OCI-LY1 (cell line): ENCODE measurements at regions not wholly inside any gene's neighbourhood (a gene's known extent, or its start where the extent isn't known, plus 50 kb on each side); places are given as distances from the start of the nearest gene placed in this dataset.

Experiments
- H2AFZ ChIP-seq: fragments of 200-600 bp; sonication (generic), shearing (Covaris generic); 2 replicates; pipeline ENCODE4 v1.6.0; 2014; ENCODE audit warnings: antibody characterized with exemption, mild to moderate bottlenecking, low read length
- H3F3A ChIP-seq: fragments of 200-600 bp; sonication (generic), shearing (Covaris generic); 2 replicates; pipeline ENCODE4 v1.6.0; 2014; ENCODE audit warnings: mild to moderate bottlenecking, antibody characterized with exemption, low read length, moderate library complexity; ENCODE audit not compliant: insufficient read depth
- H3K27ac ChIP-seq: fragments of 200-600 bp; sonication (generic); 2 replicates; pipeline ENCODE4 v1.5.1; 2014; ENCODE audit warnings: low read length, mixed run types, mild to moderate bottlenecking, low read depth; ENCODE audit not compliant: poor library complexity, severe bottlenecking
- H3K27me3 ChIP-seq: fragments of 200-600 bp; sonication (generic); 2 replicates; pipeline ENCODE4 v1.6.0; 2014; ENCODE audit warnings: antibody characterized with exemption, mild to moderate bottlenecking, low read length, moderate library complexity; ENCODE audit not compliant: insufficient read depth
- H3K36me3 ChIP-seq: fragments of 200-600 bp; sonication (generic); 2 replicates; pipeline ENCODE4 v1.6.1; 2014; ENCODE audit warnings: mild to moderate bottlenecking, antibody characterized with exemption, low read length, moderate library complexity, mixed read lengths; ENCODE audit not compliant: insufficient read depth
- H3K4me1 ChIP-seq: fragments of 200-600 bp; sonication (generic); 2 replicates; pipeline ENCODE4 v1.5.1; 2014; ENCODE audit warnings: mild to moderate bottlenecking, low read length, moderate library complexity; ENCODE audit not compliant: insufficient read depth, severe bottlenecking
- H3K4me2 ChIP-seq: fragments of 200-600 bp; sonication (generic), shearing (Covaris generic); 2 replicates; pipeline ENCODE4 v1.6.1; 2014; ENCODE audit warnings: low read length
- H3K4me3 ChIP-seq: fragments of 200-600 bp; sonication (generic); 2 replicates; pipeline ENCODE4 v1.5.1; 2014; ENCODE audit warnings: low read length, low read depth, mild to moderate bottlenecking, mixed read lengths; ENCODE audit not compliant: poor library complexity, severe bottlenecking
- H3K79me2 ChIP-seq: fragments of 200-600 bp; shearing (Covaris generic); 2 replicates; pipeline ENCODE4 v1.6.1; 2016; ENCODE audit warnings: mixed run types, low read length, mixed read lengths; ENCODE audit not compliant: insufficient read depth
- H3K9ac ChIP-seq: fragments of 200-600 bp; sonication (generic), shearing (Covaris generic); 2 replicates; pipeline ENCODE4 v1.6.1; 2014; ENCODE audit warnings: mild to moderate bottlenecking, low read length, mixed read lengths
- H3K9me2 ChIP-seq: fragments of 200-600 bp; sonication (generic), shearing (Covaris generic); 2 replicates; pipeline ENCODE4 v1.6.1; 2014; ENCODE audit warnings: low read depth, mild to moderate bottlenecking, low read length, mixed read lengths
- H3K9me3 ChIP-seq: fragments of 200-600 bp; shearing (Covaris generic); 2 replicates; pipeline ENCODE4 v1.6.1; 2014; ENCODE audit warnings: low read length, mixed read lengths
- H4K20me1 ChIP-seq: fragments of 200-600 bp; sonication (generic), shearing (Covaris generic); 2 replicates; pipeline ENCODE4 v1.6.0; 2016; ENCODE audit warnings: mild to moderate bottlenecking, low read length; ENCODE audit not compliant: insufficient read depth
- CTCF ChIP-seq: fragments of 200-600 bp; sonication (generic), shearing (Covaris generic); IDR thresholded peaks from 2 replicates; pipeline ENCODE4 v1.5.1; 2017; ENCODE audit warnings: mild to moderate bottlenecking, antibody characterized with exemption, low read length, moderate library complexity, mixed read lengths
- EZH2 ChIP-seq: fragments of 200-600 bp; sonication (generic), shearing (Covaris generic); IDR thresholded peaks from 2 replicates; pipeline ENCODE4 v1.8.0; 2017; ENCODE audit warnings: borderline replicate concordance, mixed run types, mild to moderate bottlenecking, antibody characterized with exemption, low read length, moderate library complexity, mixed read lengths

- Histone ChIP-seq H3K4me2 (no peak overlapping the region), H3K27ac (no peak overlapping the region), H3K4me1 (no peaks in the 10 kb centered on the region), H3K4me3 (no peak overlapping the region), H3F3A (no peaks in the 10 kb centered on the region), H3K36me3 (no peaks in the 10 kb centered on the region), H3K79me2 (no peaks in the 10 kb centered on the region), H3K9me3 (no peaks in the 10 kb centered on the region), H3K9ac (no peak overlapping the region), H3K9me2 (no peaks in the 10 kb centered on the region), H2AFZ (no peak overlapping the region), H4K20me1 (no peaks in the 10 kb centered on the region), H3K27me3 (no peaks in the 10 kb centered on the region)
- TF ChIP-seq CTCF (no peak), EZH2 (no peak)
Measured at GRCh38 chr22:49196046-49196511, 631.6 kb downstream of the BRD1 start.

GRCh38 chr22:49195636-49196035 is 632.0 kb downstream of the BRD1 start:
- no peak overlapping the region for H3K27ac ChIP-seq
- no peaks in the 10 kb centered on the region for H3K4me1 ChIP-seq
- H3K9ac ChIP-seq: no peak overlapping the region
- H3K9me3 ChIP-seq: no peaks in the 10 kb centered on the region
- no peak overlapping the region for H3K4me2 ChIP-seq
- H3F3A ChIP-seq: no peaks in the 10 kb centered on the region
- H3K4me3 ChIP-seq: no peak overlapping the region
- no peaks in the 10 kb centered on the region for H3K36me3 ChIP-seq
- H3K79me2 ChIP-seq: no peaks in the 10 kb centered on the region
- no peaks in the 10 kb centered on the region for H3K9me2 ChIP-seq
- H4K20me1 ChIP-seq: no peaks in the 10 kb centered on the region
- no peak for TF ChIP-seq CTCF
- TF ChIP-seq EZH2: no peak
- no peaks in the 10 kb centered on the region for H3K27me3 ChIP-seq
- H2AFZ ChIP-seq: no peak overlapping the region

GRCh38 chr22:49193901-49194465 is 633.7 kb downstream of the BRD1 start:
- no peaks in the 10 kb centered on the region for H3K9me2 ChIP-seq
- H3K27me3 ChIP-seq: no peaks in the 10 kb centered on the region
- H2AFZ ChIP-seq: no peak overlapping the region
- H4K20me1 ChIP-seq: no peaks in the 10 kb centered on the region
- H3K4me3 ChIP-seq: no peak overlapping the region
- H3K36me3 ChIP-seq: no peaks in the 10 kb centered on the region
- TF ChIP-seq CTCF (no peak), EZH2 (no peak)
- no peak overlapping the region for H3K9ac ChIP-seq
- no peaks in the 10 kb centered on the region for H3K4me1 ChIP-seq
- H3K27ac ChIP-seq: no peak overlapping the region
- no peak overlapping the region for H3K4me2 ChIP-seq
- no peaks in the 10 kb centered on the region for H3K9me3 ChIP-seq
- no peaks in the 10 kb centered on the region for H3K79me2 ChIP-seq
- no peaks in the 10 kb centered on the region for H3F3A ChIP-seq
